Type B pancreatic cell (in vitro differentiated cells): ENCODE measurements at regions not wholly inside any gene's neighbourhood (a gene's known extent, or its start where the extent isn't known, plus 50 kb on each side); places are given as distances from the start of the nearest gene placed in this dataset.

ENCODE experiments used
- DNase-seq: peaks from one replicate; pipeline ENCODE4 v3.0.0; 2021; ENCODE audit warnings: mixed read lengths; ENCODE audit not compliant: unreplicated experiment; ENCODE audit errors: extremely low spot score
- H3K27ac Mint-ChIP-seq: 2 replicates; pipeline ENCODE4 v1.8.0; 2021; ENCODE audit warnings: mild to moderate bottlenecking, mixed read lengths
- H3K27me3 Mint-ChIP-seq: 2 replicates; pipeline ENCODE4 v1.8.0; 2021; ENCODE audit warnings: mixed read lengths
- H3K36me3 Mint-ChIP-seq: 2 replicates; pipeline ENCODE4 v1.8.0; 2021; ENCODE audit warnings: mixed read lengths
- H3K4me1 Mint-ChIP-seq: one replicate; pipeline ENCODE4 v1.8.0; 2021; ENCODE audit warnings: mixed read lengths; ENCODE audit not compliant: unreplicated experiment
- H3K4me3 Mint-ChIP-seq: 2 replicates; pipeline ENCODE4 v1.8.0; 2021; ENCODE audit warnings: mild to moderate bottlenecking, mixed read lengths
- H3K9me3 Mint-ChIP-seq: 2 replicates; pipeline ENCODE4 v1.8.0; 2021; ENCODE audit warnings: mixed read lengths
- CTCF ChIP-seq: fragments of 200-600 bp; sonication (generic); conservative IDR thresholded peaks from 2 replicates; pipeline ENCODE4 v1.5.0; 2021; ENCODE audit warnings: antibody characterized with exemption, mild to moderate bottlenecking

- no peak overlapping the region for H3K27ac Mint-ChIP-seq
- TF ChIP-seq CTCF: no peak
- peaks cover 4% of the 10 kb centered on the region for H3K9me3 Mint-ChIP-seq
- H3K36me3 Mint-ChIP-seq: peaks cover 30% of the 10 kb centered on the region
- H3K27me3 Mint-ChIP-seq: no peaks in the 10 kb centered on the region
- no peak for DNase-seq
- no peaks in the 10 kb centered on the region for H3K4me1 Mint-ChIP-seq
- no peak overlapping the region for H3K4me3 Mint-ChIP-seq
These were observed 128.5 kb downstream of the PTPRS start for GRCh38 chr19:5212101-5212500.

GRCh38 chr19:5211217-5211822 lies 129.3 kb downstream of the PTPRS start:
- no peak for DNase-seq
- H3K27me3 Mint-ChIP-seq: no peaks in the 10 kb centered on the region
- no peak for TF ChIP-seq CTCF
- no peaks in the 10 kb centered on the region for H3K4me1 Mint-ChIP-seq
- no peak overlapping the region for H3K27ac Mint-ChIP-seq
- peaks cover 25% of the 10 kb centered on the region for H3K36me3 Mint-ChIP-seq
- H3K9me3 Mint-ChIP-seq: peaks cover 4% of the 10 kb centered on the region
- no peak overlapping the region for H3K4me3 Mint-ChIP-seq

GRCh38 chr19:5210556-5210955 lies 130.1 kb downstream of the PTPRS start:
- no peak for DNase-seq
- TF ChIP-seq CTCF: no peak
- Mint-ChIP-seq H3K9me3 (peaks cover 4% of the 10 kb centered on the region), H3K36me3 (peaks cover 25% of the 10 kb centered on the region), H3K27ac (no peak overlapping the region), H3K4me3 (no peak overlapping the region), H3K27me3 (no peaks in the 10 kb centered on the region), H3K4me1 (no peaks in the 10 kb centered on the region)

GRCh38 chr19:5207806-5208205 lies 132.8 kb downstream of the PTPRS start:
- H3K9me3 Mint-ChIP-seq: peaks cover 8% of the 10 kb centered on the region
- H3K36me3 Mint-ChIP-seq: peaks cover 12% of the 10 kb centered on the region
- H3K4me3 Mint-ChIP-seq: no peak overlapping the region
- DNase-seq: no peak
- no peak for TF ChIP-seq CTCF
- no peaks in the 10 kb centered on the region for H3K27me3 Mint-ChIP-seq
- H3K4me1 Mint-ChIP-seq: no peaks in the 10 kb centered on the region
- H3K27ac Mint-ChIP-seq: no peak overlapping the region

- no peaks in the 10 kb centered on the region for H3K4me1 Mint-ChIP-seq
- H3K27me3 Mint-ChIP-seq: no peaks in the 10 kb centered on the region
- H3K27ac Mint-ChIP-seq: no peak overlapping the region
- no peak for TF ChIP-seq CTCF
- no peak for DNase-seq
- peaks cover 8% of the 10 kb centered on the region for H3K9me3 Mint-ChIP-seq
- peaks cover 14% of the 10 kb centered on the region for H3K36me3 Mint-ChIP-seq
- no peak overlapping the region for H3K4me3 Mint-ChIP-seq
These were observed 133.9 kb downstream of the PTPRS start for GRCh38 chr19:5206751-5207075.
